Stimulated activated CD4-positive, alpha-beta T cell treated with anti-CD3 and anti-CD28 coated beads, Interleukin-4, amount 100 ng/mL, for 1 hour (primary cell): ENCODE measurements at regions not wholly inside any gene's neighbourhood (a gene's known extent, or its start where the extent isn't known, plus 50 kb on each side); places are given as distances from the start of the nearest gene placed in this dataset.
"Not testable (repeated sequence)": the region's sequence is repeated elsewhere in the genome, so short reads cannot be mapped to it uniquely, and the experiment has no call there.

Experiments
- DNase-seq: peaks from one replicate; pipeline ENCODE4 v3.0.0-alpha.2; 2020

- no peak for DNase-seq
Observed at GRCh38 chr4:188596021-188596420, 456.8 kb downstream of the TRIML1 start.

- DNase-seq, result no peak
Observed at GRCh38 chr4:188603646-188604045, 464.4 kb downstream of the TRIML1 start.

- no peak for DNase-seq
Observed at GRCh38 chr4:188606635-188607034, 467.4 kb downstream of the TRIML1 start.

GRCh38 chr4:188611143-188611542 is 471.9 kb downstream of the TRIML1 start:
- no peak for DNase-seq

- DNase-seq, result no peak
Observed at GRCh38 chr4:188612659-188613058, 473.4 kb downstream of the TRIML1 start.

GRCh38 chr4:188613976-188614375 is 474.7 kb downstream of the TRIML1 start:
- DNase-seq, result no peak

GRCh38 chr4:188619456-188620149 is 480.4 kb downstream of the TRIML1 start:
- no peak for DNase-seq

- no peak for DNase-seq
Observed at GRCh38 chr4:188620608-188621007, 481.4 kb downstream of the TRIML1 start.

- no peak for DNase-seq
Observed at GRCh38 chr4:188623314-188623854, 484.1 kb downstream of the TRIML1 start.

- DNase-seq, result no peak
Observed at GRCh38 chr4:188624370-188624769, 485.1 kb downstream of the TRIML1 start.

GRCh38 chr4:188627892-188628291 is 488.7 kb downstream of the TRIML1 start:
- DNase-seq, result no peak

GRCh38 chr4:188639479-188640100 is 500.3 kb downstream of the TRIML1 start:
- DNase-seq, result no peak

GRCh38 chr4:188647820-188648370 is 508.7 kb downstream of the TRIML1 start:
- DNase-seq, result no peak

GRCh38 chr4:188649635-188650034 is 510.4 kb downstream of the TRIML1 start:
- no peak for DNase-seq

GRCh38 chr4:188650516-188650915 is 511.3 kb downstream of the TRIML1 start:
- no peak for DNase-seq

- DNase-seq, result no peak
Observed at GRCh38 chr4:188657365-188657764, 518.1 kb downstream of the TRIML1 start.

- DNase-seq, result no peak
Observed at GRCh38 chr4:188658958-188659522, 519.8 kb downstream of the TRIML1 start.

- DNase-seq, result no peak
Observed at GRCh38 chr4:188660796-188661195, 521.6 kb downstream of the TRIML1 start.

- no peak for DNase-seq
Observed at GRCh38 chr4:188661502-188661901, 522.3 kb downstream of the TRIML1 start.

- DNase-seq, result no peak
Observed at GRCh38 chr4:188663369-188663768, 524.1 kb downstream of the TRIML1 start.

GRCh38 chr4:188665491-188666457 is 526.5 kb downstream of the TRIML1 start:
- DNase-seq, result no peak

GRCh38 chr4:188678691-188679090 is 539.5 kb downstream of the TRIML1 start:
- DNase-seq, result not testable (repeated sequence)
